ENCODE measurements at regions not wholly inside any gene's neighbourhood (a gene's known extent, or its start where the extent isn't known, plus 50 kb on each side); places are given as distances from the start of the nearest gene placed in this dataset.

- no peak for DNase-seq
- no peaks in the 10 kb centered on the region for H3K27me3 ChIP-seq
- TF ChIP-seq POLR2A (IDR thresholded peaks at IDR 0.05): no peak
- TF ChIP-seq CTCF (IDR thresholded peaks at IDR 0.05): no peak
- no peaks in the 10 kb centered on the region for H3K9me3 ChIP-seq
- H3K4me3 ChIP-seq: no peak overlapping the region
- H3K36me3 ChIP-seq: no peaks in the 10 kb centered on the region
- no peak overlapping the region for H3K27ac ChIP-seq
- no peaks in the 10 kb centered on the region for H3K4me1 ChIP-seq
Observed at GRCh38 chr2:239589833-239590232, 189.0 kb upstream of the HDAC4 start.

- Histone ChIP-seq H3K9me3 (no peaks in the 10 kb centered on the region), H3K27ac (no peak overlapping the region), H3K27me3 (no peaks in the 10 kb centered on the region), H3K4me3 (no peak overlapping the region), H3K36me3 (no peaks in the 10 kb centered on the region), H3K4me1 (no peaks in the 10 kb centered on the region)
- DNase-seq: peak in 1 of 3 donors; percentile 22
- TF ChIP-seq POLR2A (IDR thresholded peaks at IDR 0.05): no peak
- TF ChIP-seq CTCF (IDR thresholded peaks at IDR 0.05): no peak
Observed at GRCh38 chr2:239589270-239589825, 188.5 kb upstream of the HDAC4 start.

GRCh38 chr2:239588451-239589269 is 187.8 kb upstream of the HDAC4 start:
- Histone ChIP-seq H3K4me3 (no peak overlapping the region), H3K27me3 (no peaks in the 10 kb centered on the region), H3K36me3 (no peaks in the 10 kb centered on the region), H3K4me1 (no peaks in the 10 kb centered on the region), H3K27ac (no peak overlapping the region), H3K9me3 (no peaks in the 10 kb centered on the region)
- peak in 1 of 3 donors; percentile 37 for DNase-seq
- no peak for TF ChIP-seq POLR2A (IDR thresholded peaks at IDR 0.05)
- TF ChIP-seq CTCF (IDR thresholded peaks at IDR 0.05): no peak

GRCh38 chr2:239587841-239588240 is 187.0 kb upstream of the HDAC4 start:
- no peak for TF ChIP-seq CTCF (IDR thresholded peaks at IDR 0.05)
- no peak for TF ChIP-seq POLR2A (IDR thresholded peaks at IDR 0.05)
- DNase-seq: no peak
- no peak overlapping the region for H3K4me3 ChIP-seq
- H3K9me3 ChIP-seq: no peaks in the 10 kb centered on the region
- no peaks in the 10 kb centered on the region for H3K36me3 ChIP-seq
- H3K4me1 ChIP-seq: no peaks in the 10 kb centered on the region
- H3K27me3 ChIP-seq: no peaks in the 10 kb centered on the region
- no peak overlapping the region for H3K27ac ChIP-seq

- peak in 1 of 3 donors; percentile 33 for DNase-seq
- Histone ChIP-seq H3K4me1 (no peaks in the 10 kb centered on the region), H3K36me3 (no peaks in the 10 kb centered on the region), H3K27me3 (no peaks in the 10 kb centered on the region), H3K4me3 (no peak overlapping the region), H3K9me3 (no peaks in the 10 kb centered on the region), H3K27ac (no peak overlapping the region)
- TF ChIP-seq POLR2A (IDR thresholded peaks at IDR 0.05) (no peak), CTCF (IDR thresholded peaks at IDR 0.05) (no peak)
Observed at GRCh38 chr2:239587311-239587731, 186.5 kb upstream of the HDAC4 start.
